Loucy (cell line): ENCODE measurements at regions not wholly inside any gene's neighbourhood (a gene's known extent, or its start where the extent isn't known, plus 50 kb on each side); places are given as distances from the start of the nearest gene placed in this dataset.

ENCODE experiments used
- H2AFZ ChIP-seq: fragments of 200-600 bp; sonication (generic); 2 replicates; pipeline ENCODE4 v1.6.0; 2016; ENCODE audit warnings: antibody characterized with exemption, mild to moderate bottlenecking, low read length, moderate library complexity
- H3F3A ChIP-seq: fragments of 200-600 bp; 2 replicates; pipeline ENCODE4 v1.6.0; 2016; ENCODE audit warnings: antibody characterized with exemption, low read depth, mild to moderate bottlenecking
- H3K27me3 ChIP-seq: fragments of 200-600 bp; sonication (generic); 2 replicates; pipeline ENCODE4 v1.6.1; 2014; ENCODE audit warnings: low read length, mild to moderate bottlenecking; ENCODE audit not compliant: insufficient read depth, poor library complexity, severe bottlenecking
- H3K36me3 ChIP-seq: fragments of 200-600 bp; sonication (generic); 2 replicates; pipeline ENCODE4 v1.6.1; 2016; ENCODE audit warnings: low read length; ENCODE audit not compliant: insufficient read depth
- H3K4me1 ChIP-seq: fragments of 200-600 bp; sonication (generic); 2 replicates; pipeline ENCODE4 v1.5.1; 2014; ENCODE audit warnings: low read length, mild to moderate bottlenecking; ENCODE audit not compliant: insufficient read depth, poor library complexity, severe bottlenecking
- H3K4me2 ChIP-seq: fragments of 200-600 bp; sonication (generic); 2 replicates; pipeline ENCODE4 v1.6.0; 2014; ENCODE audit warnings: antibody characterized with exemption, low read length, low read depth, mild to moderate bottlenecking; ENCODE audit not compliant: poor library complexity, severe bottlenecking
- H3K4me3 ChIP-seq: fragments of 200-600 bp; sonication (generic); 2 replicates; pipeline ENCODE4 v1.5.1; 2014; ENCODE audit warnings: low read length, mild to moderate bottlenecking, mixed read lengths; ENCODE audit not compliant: poor library complexity, severe bottlenecking
- H3K79me2 ChIP-seq: fragments of 200-600 bp; sonication (generic); 2 replicates; pipeline ENCODE4 v1.6.1; 2014; ENCODE audit warnings: low read length; ENCODE audit not compliant: insufficient read depth
- H3K9ac ChIP-seq: fragments of 200-600 bp; sonication (generic); 2 replicates; pipeline ENCODE4 v1.6.0; 2014; ENCODE audit warnings: mild to moderate bottlenecking, low read depth, low read length, moderate library complexity; ENCODE audit not compliant: poor library complexity, severe bottlenecking
- H3K9me2 ChIP-seq: fragments of 200-600 bp; sonication (generic); replicated peaks from 2 replicates; pipeline ENCODE4 v1.6.1; 2016; ENCODE audit warnings: low read depth, low read length, mixed read lengths
- H3K9me3 ChIP-seq: fragments of 200-600 bp; sonication (generic); 2 replicates; pipeline ENCODE4 v1.6.1; 2014; ENCODE audit warnings: mild to moderate bottlenecking, antibody characterized with exemption, low read length, low read depth; ENCODE audit not compliant: insufficient read depth
- H4K20me1 ChIP-seq: fragments of 200-600 bp; sonication (generic); 2 replicates; pipeline ENCODE4 v1.6.0; 2014; ENCODE audit warnings: antibody characterized with exemption, low read length, mild to moderate bottlenecking; ENCODE audit not compliant: insufficient read depth, poor library complexity, severe bottlenecking
- CTCF ChIP-seq: fragments of 200-600 bp; sonication (generic); conservative IDR thresholded peaks from 2 replicates; pipeline ENCODE4 v1.5.1; 2014; ENCODE audit warnings: mild to moderate bottlenecking, antibody characterized with exemption, low read length
- EZH2phosphoT487 ChIP-seq: fragments of 200-600 bp; IDR thresholded peaks from 2 replicates; pipeline ENCODE4 v1.6.1; 2018; ENCODE audit warnings: antibody characterized with exemption, mild to moderate bottlenecking, moderate library complexity, borderline replicate concordance

DNA sequence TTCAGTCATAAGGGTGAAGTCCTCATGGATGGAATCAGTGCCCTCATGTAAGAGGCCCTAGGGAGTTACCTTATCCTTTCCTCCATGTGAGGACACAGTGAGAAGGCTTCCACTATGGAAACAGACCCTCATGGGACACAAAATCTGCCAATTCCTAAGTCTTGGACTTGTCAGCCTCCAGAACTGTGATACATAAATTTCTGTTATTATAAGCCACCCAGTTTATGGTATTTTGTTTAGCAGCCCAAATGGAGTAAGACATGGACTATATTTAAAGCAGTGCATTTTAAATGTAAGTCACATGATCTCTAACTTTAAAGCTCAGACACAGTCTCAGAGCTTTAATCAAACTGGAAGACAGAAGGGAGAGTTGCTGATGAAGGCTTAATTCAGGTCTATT is 619.8 kb upstream of the CHORDC1 start:
- Histone ChIP-seq H3K36me3 (no peaks in the 10 kb centered on the region), H3K79me2 (no peaks in the 10 kb centered on the region), H3K27me3 (no peaks in the 10 kb centered on the region), H3F3A (no peaks in the 10 kb centered on the region), H3K4me1 (no peaks in the 10 kb centered on the region), H3K9me3 (no peaks in the 10 kb centered on the region), H4K20me1 (no peaks in the 10 kb centered on the region), H2AFZ (no peak overlapping the region), H3K9ac (no peak overlapping the region), H3K9me2 (no peaks in the 10 kb centered on the region), H3K4me3 (no peak overlapping the region), H3K4me2 (no peak overlapping the region)
- TF ChIP-seq CTCF: no peak
- no peak for TF ChIP-seq EZH2phosphoT487

- Histone ChIP-seq H3K4me3 (no peak overlapping the region), H3K4me1 (no peaks in the 10 kb centered on the region), H3K4me2 (no peak overlapping the region), H3K27me3 (no peaks in the 10 kb centered on the region), H3K36me3 (no peaks in the 10 kb centered on the region), H3F3A (no peaks in the 10 kb centered on the region), H3K9ac (no peak overlapping the region), H3K9me2 (no peaks in the 10 kb centered on the region), H3K9me3 (no peaks in the 10 kb centered on the region), H3K79me2 (no peaks in the 10 kb centered on the region), H2AFZ (no peak overlapping the region), H4K20me1 (no peaks in the 10 kb centered on the region)
- no peak for TF ChIP-seq CTCF
- TF ChIP-seq EZH2phosphoT487: no peak
Measured at GRCh38 chr11:90840071-90840470, 617.2 kb upstream of the CHORDC1 start.

DNA sequence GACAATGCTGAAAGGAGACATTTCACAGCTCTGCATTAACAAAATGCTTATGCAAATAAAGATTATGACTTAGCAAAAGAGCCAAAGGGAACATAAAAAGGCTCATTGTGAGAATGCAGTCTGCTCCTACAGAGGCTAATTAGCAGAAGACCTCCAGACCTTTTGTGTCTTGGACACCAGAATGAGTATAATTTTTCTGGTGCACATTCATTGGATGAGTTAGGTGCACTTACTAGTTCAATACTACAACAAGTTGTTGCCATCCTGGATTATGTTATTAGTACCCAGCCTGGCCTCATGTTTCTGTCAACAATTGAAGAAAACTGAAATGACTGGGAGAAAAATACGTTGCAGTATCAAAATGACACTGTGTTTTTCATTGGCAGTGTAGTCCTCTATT is 613.2 kb upstream of the CHORDC1 start:
- no peak overlapping the region for H2AFZ ChIP-seq

More for the DNA sequence above, 613.2 kb upstream of the CHORDC1 start:
- Histone ChIP-seq H3K27me3 (no peaks in the 10 kb centered on the region), H3K79me2 (no peaks in the 10 kb centered on the region), H3K36me3 (no peaks in the 10 kb centered on the region), H4K20me1 (no peaks in the 10 kb centered on the region), H3K9me3 (no peaks in the 10 kb centered on the region), H3K4me3 (no peak overlapping the region), H3K4me1 (no peaks in the 10 kb centered on the region), H3K9me2 (no peaks in the 10 kb centered on the region), H3K4me2 (no peak overlapping the region), H3F3A (no peaks in the 10 kb centered on the region), H3K9ac (no peak overlapping the region)
- TF ChIP-seq EZH2phosphoT487 (no peak), CTCF (no peak)
